Liver (tissue), 7 donors: ENCODE measurements at regions not wholly inside any gene's neighbourhood (a gene's known extent, or its start where the extent isn't known, plus 50 kb on each side); places are given as distances from the start of the nearest gene placed in this dataset.

Experiments
- DNase-seq: peaks from one replicate; pipeline ENCODE4 v3.0.0-alpha.2; 2017; ENCODE audit warnings: low spot score
- H3K27ac ChIP-seq, 2 donors: one replicate each; pipeline ENCODE4 v1.7.0; 2013; ENCODE audit warnings: inconsistent platforms in 2 of 2, low read length in 2 of 2, control low read depth in 1 of 2, low read depth in 1 of 2, mild to moderate bottlenecking in 1 of 2
- H3K27me3 ChIP-seq, 4 donors: one replicate each; pipeline versions ENCODE4 v1.6.1 to v1.7.0; 2013; ENCODE audit warnings: low read length in 3 of 4, inconsistent platforms in 1 of 4, mild to moderate bottlenecking in 1 of 4, moderate library complexity in 1 of 4; ENCODE audit not compliant: control insufficient read depth in 4 of 4, insufficient read depth in 4 of 4
- H3K36me3 ChIP-seq, 4 donors: one replicate each; pipeline versions ENCODE4 v1.6.1 to v1.7.0; 2013; ENCODE audit warnings: low read length in 3 of 4, mild to moderate bottlenecking in 3 of 4, low read depth in 1 of 4, moderate library complexity in 1 of 4; ENCODE audit not compliant: control insufficient read depth in 4 of 4, insufficient read depth in 3 of 4
- H3K4me1 ChIP-seq, 4 donors: one replicate each; pipeline versions ENCODE4 v1.6.1 to v1.7.0; 2013; ENCODE audit warnings: low read length in 3 of 4, mild to moderate bottlenecking in 3 of 4, moderate library complexity in 1 of 4; ENCODE audit not compliant: control insufficient read depth in 4 of 4, insufficient read depth in 4 of 4
- H3K4me3 ChIP-seq, 3 donors: one replicate each; pipeline versions ENCODE4 v1.6.1 to v1.7.0; 2013; ENCODE audit warnings: low read length in 3 of 3, control low read depth in 1 of 3, low read depth in 1 of 3, mild to moderate bottlenecking in 1 of 3
- H3K9ac ChIP-seq, 2 donors: one replicate each; pipeline ENCODE4 v1.7.0; 2013; ENCODE audit warnings: low read length in 2 of 2, mild to moderate bottlenecking in 2 of 2, moderate library complexity in 2 of 2, control low read depth in 1 of 2, low read depth in 1 of 2
- H3K9me3 ChIP-seq, 4 donors: one replicate each; pipeline versions ENCODE4 v1.6.1 to v1.7.0; 2013; ENCODE audit warnings: low read length in 3 of 4; ENCODE audit not compliant: control insufficient read depth in 4 of 4
- ATF3 ChIP-seq: IDR thresholded peaks from 2 replicates; pipeline ENCODE4 v1.6.1; 2016; ENCODE audit warnings: antibody characterized with exemption
- FOXA1 ChIP-seq: IDR thresholded peaks from 2 replicates; pipeline ENCODE4 v1.6.1; 2016; ENCODE audit warnings: antibody characterized with exemption
- FOXA2 ChIP-seq: IDR thresholded peaks from 2 replicates; pipeline ENCODE4 v1.6.1; 2016; ENCODE audit warnings: antibody characterized with exemption
- GABPA ChIP-seq, 2 donors: IDR thresholded peaks in 1 of 2; conservative IDR thresholded peaks in 1 of 2; 2 replicates each; pipeline ENCODE4 v1.6.1; 2016; ENCODE audit warnings: antibody characterized with exemption in 2 of 2, mild to moderate bottlenecking in 1 of 2, moderate library complexity in 1 of 2
- HNF4A ChIP-seq, 2 donors: conservative IDR thresholded peaks; 2 replicates each; pipeline ENCODE4 v1.6.1; 2016; ENCODE audit warnings: antibody characterized with exemption in 2 of 2, mild to moderate bottlenecking in 2 of 2
- HNF4G ChIP-seq: IDR thresholded peaks from 2 replicates; pipeline ENCODE4 v1.6.1; 2016; ENCODE audit warnings: antibody characterized with exemption
- JUND ChIP-seq, 2 donors: IDR thresholded peaks; 2 replicates each; pipeline ENCODE4 v1.6.1; 2016; ENCODE audit warnings: antibody characterized with exemption in 2 of 2
- NR2F2 ChIP-seq: IDR thresholded peaks from 2 replicates; pipeline ENCODE4 v1.6.1; 2016; ENCODE audit warnings: antibody characterized with exemption
- RAD21 ChIP-seq, 2 donors: IDR thresholded peaks; 2 replicates each; pipeline ENCODE4 v1.6.1; 2016; ENCODE audit warnings: antibody characterized with exemption in 2 of 2, mild to moderate bottlenecking in 2 of 2
- RXRA ChIP-seq, 2 donors: IDR thresholded peaks; 2 replicates each; pipeline ENCODE4 v1.6.1; 2017 to 2018; ENCODE audit warnings: antibody characterized with exemption in 2 of 2, mild to moderate bottlenecking in 1 of 2
- SP1 ChIP-seq: IDR thresholded peaks from 2 replicates; pipeline ENCODE4 v1.6.1; 2018; ENCODE audit warnings: antibody characterized with exemption, mild to moderate bottlenecking
- TAF1 ChIP-seq: conservative IDR thresholded peaks from 2 replicates; pipeline ENCODE4 v1.6.1; 2016; ENCODE audit warnings: antibody characterized with exemption, mild to moderate bottlenecking
- YY1 ChIP-seq: IDR thresholded peaks from 2 replicates; pipeline ENCODE4 v1.6.1; 2016; ENCODE audit warnings: antibody characterized with exemption, mild to moderate bottlenecking
- WGBS: extraction: QIAGEN DNeasy Blood & Tissue Kit; methylation state at CpG from one replicate; pipeline ENCODE4 v1.1.7; 2013; 5-methylcytosine and 5-hydroxymethylcytosine counted together
- TF ChIP-seq, protein P1 (sequence below): IDR thresholded peaks from 2 replicates; pipeline ENCODE4 v1.6.1; 2016; ENCODE audit warnings: antibody characterized with exemption, mild to moderate bottlenecking
- TF ChIP-seq, protein P2 (sequence below): IDR thresholded peaks from 2 replicates; pipeline ENCODE4 v1.6.1; 2016; ENCODE audit warnings: antibody characterized with exemption
- TF ChIP-seq, protein P3 (sequence below): IDR thresholded peaks from 2 replicates; pipeline ENCODE4 v1.6.1; 2016; ENCODE audit warnings: antibody characterized with exemption
- donor health status: healthy.
- donor health status: healthy.
- donor health status: healthy.
- donor health status: healthy.

GRCh38 chr20:40287683-40288082 is 401.4 kb downstream of the MAFB start:
- WGBS = 94% methylated on average over 2 of the region's 2 CpGs
- peaks cover 0 to 3% (median 0%) of the 10 kb centered on the region in 4 donors for H3K27me3 ChIP-seq
- TF ChIP-seq JUND (IDR thresholded peaks at IDR 0.05) = no peak
- TF ChIP-seq RAD21 (IDR thresholded peaks at IDR 0.05) = no peak
- TF ChIP-seq YY1 = no peak
- H3K9ac ChIP-seq = no peak overlapping the region
- no peaks in the 10 kb centered on the region for H3K4me1 ChIP-seq
- no peak for DNase-seq
- H3K4me3 ChIP-seq = no peak overlapping the region
- H3K27ac ChIP-seq = no peak overlapping the region
- H3K36me3 ChIP-seq = no peaks in the 10 kb centered on the region
- no peaks in the 10 kb centered on the region for H3K9me3 ChIP-seq

- Histone ChIP-seq H3K9me3 (no peaks in the 10 kb centered on the region), H3K4me3 (no peak overlapping the region), H3K27me3 (peaks cover 0 to 3% (median 0%) of the 10 kb centered on the region in 4 donors), H3K9ac (no peak overlapping the region), H3K4me1 (no peaks in the 10 kb centered on the region), H3K36me3 (no peaks in the 10 kb centered on the region), H3K27ac (no peak overlapping the region)
- TF ChIP-seq TAF1 = no peak
- no peak for TF ChIP-seq RXRA (IDR thresholded peaks at IDR 0.05)
- TF ChIP-seq YY1 = no peak
- TF ChIP-seq HNF4A (conservative IDR thresholded peaks at IDR 0.05) = no peak
- no peak for TF ChIP-seq NR2F2
- no peak for TF ChIP-seq SP1
- TF ChIP-seq ATF3 = no peak
- TF ChIP-seq, protein P1, sequence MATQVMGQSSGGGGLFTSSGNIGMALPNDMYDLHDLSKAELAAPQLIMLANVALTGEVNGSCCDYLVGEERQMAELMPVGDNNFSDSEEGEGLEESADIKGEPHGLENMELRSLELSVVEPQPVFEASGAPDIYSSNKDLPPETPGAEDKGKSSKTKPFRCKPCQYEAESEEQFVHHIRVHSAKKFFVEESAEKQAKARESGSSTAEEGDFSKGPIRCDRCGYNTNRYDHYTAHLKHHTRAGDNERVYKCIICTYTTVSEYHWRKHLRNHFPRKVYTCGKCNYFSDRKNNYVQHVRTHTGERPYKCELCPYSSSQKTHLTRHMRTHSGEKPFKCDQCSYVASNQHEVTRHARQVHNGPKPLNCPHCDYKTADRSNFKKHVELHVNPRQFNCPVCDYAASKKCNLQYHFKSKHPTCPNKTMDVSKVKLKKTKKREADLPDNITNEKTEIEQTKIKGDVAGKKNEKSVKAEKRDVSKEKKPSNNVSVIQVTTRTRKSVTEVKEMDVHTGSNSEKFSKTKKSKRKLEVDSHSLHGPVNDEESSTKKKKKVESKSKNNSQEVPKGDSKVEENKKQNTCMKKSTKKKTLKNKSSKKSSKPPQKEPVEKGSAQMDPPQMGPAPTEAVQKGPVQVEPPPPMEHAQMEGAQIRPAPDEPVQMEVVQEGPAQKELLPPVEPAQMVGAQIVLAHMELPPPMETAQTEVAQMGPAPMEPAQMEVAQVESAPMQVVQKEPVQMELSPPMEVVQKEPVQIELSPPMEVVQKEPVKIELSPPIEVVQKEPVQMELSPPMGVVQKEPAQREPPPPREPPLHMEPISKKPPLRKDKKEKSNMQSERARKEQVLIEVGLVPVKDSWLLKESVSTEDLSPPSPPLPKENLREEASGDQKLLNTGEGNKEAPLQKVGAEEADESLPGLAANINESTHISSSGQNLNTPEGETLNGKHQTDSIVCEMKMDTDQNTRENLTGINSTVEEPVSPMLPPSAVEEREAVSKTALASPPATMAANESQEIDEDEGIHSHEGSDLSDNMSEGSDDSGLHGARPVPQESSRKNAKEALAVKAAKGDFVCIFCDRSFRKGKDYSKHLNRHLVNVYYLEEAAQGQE = no peak
- no peak for TF ChIP-seq HNF4G
- no peak for TF ChIP-seq RAD21 (IDR thresholded peaks at IDR 0.05)
- TF ChIP-seq FOXA2 = no peak
- no peak for TF ChIP-seq GABPA (IDR thresholded peaks at IDR 0.05 in 1 of 2, conservative IDR thresholded peaks at IDR 0.05 in 1 of 2)
- 71% methylated on average over 10 of the region's 10 CpGs for WGBS
- DNase-seq = no peak
Measured at GRCh38 chr20:40286975-40287531, 402.0 kb downstream of the MAFB start.

DNA sequence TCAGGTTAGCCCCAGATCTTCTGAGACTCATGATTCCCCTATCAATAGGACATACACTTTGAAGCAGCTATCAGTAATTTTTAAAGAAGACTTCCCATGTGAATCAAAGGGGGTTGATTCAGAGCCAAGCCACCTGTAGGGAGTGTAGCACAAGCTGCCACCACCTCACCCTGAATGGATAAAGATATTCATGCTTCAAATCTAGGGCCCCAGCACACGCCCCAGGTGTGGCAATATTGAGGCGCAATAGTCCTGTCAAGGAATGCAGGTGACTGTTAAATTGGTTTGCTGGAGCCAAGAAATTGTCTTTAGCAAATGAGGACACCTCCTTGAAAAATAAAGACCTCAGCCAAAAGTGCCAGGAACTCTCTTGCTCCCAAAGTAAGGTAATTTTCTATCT is 404.4 kb downstream of the MAFB start:
- no peak for DNase-seq
- Histone ChIP-seq H3K9ac (no peak overlapping the region), H3K27ac (no peak overlapping the region), H3K4me1 (no peaks in the 10 kb centered on the region), H3K4me3 (no peak overlapping the region), H3K36me3 (no peaks in the 10 kb centered on the region), H3K27me3 (peaks cover 0 to 3% (median 0%) of the 10 kb centered on the region in 4 donors), H3K9me3 (no peaks in the 10 kb centered on the region)
- 84% methylated on average over 2 of the region's 2 CpGs for WGBS
- TF ChIP-seq RXRA (IDR thresholded peaks at IDR 0.05) (no peak), FOXA2 (no peak), YY1 (no peak), RAD21 (IDR thresholded peaks at IDR 0.05) (no peak), FOXA1 (no peak), ATF3 (no peak), HNF4A (conservative IDR thresholded peaks at IDR 0.05) (no peak), GABPA (IDR thresholded peaks at IDR 0.05 in 1 of 2, conservative IDR thresholded peaks at IDR 0.05 in 1 of 2) (no peak), NR2F2 (no peak), HNF4G (no peak)
- TF ChIP-seq, protein P2, sequence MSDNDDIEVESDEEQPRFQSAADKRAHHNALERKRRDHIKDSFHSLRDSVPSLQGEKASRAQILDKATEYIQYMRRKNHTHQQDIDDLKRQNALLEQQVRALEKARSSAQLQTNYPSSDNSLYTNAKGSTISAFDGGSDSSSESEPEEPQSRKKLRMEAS = no peak
- TF ChIP-seq, protein P1 = no peak
- TF ChIP-seq, protein P3, sequence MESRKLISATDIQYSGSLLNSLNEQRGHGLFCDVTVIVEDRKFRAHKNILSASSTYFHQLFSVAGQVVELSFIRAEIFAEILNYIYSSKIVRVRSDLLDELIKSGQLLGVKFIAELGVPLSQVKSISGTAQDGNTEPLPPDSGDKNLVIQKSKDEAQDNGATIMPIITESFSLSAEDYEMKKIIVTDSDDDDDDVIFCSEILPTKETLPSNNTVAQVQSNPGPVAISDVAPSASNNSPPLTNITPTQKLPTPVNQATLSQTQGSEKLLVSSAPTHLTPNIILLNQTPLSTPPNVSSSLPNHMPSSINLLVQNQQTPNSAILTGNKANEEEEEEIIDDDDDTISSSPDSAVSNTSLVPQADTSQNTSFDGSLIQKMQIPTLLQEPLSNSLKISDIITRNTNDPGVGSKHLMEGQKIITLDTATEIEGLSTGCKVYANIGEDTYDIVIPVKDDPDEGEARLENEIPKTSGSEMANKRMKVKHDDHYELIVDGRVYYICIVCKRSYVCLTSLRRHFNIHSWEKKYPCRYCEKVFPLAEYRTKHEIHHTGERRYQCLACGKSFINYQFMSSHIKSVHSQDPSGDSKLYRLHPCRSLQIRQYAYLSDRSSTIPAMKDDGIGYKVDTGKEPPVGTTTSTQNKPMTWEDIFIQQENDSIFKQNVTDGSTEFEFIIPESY = no peak
